Stimulated activated CD8-positive, alpha-beta memory T cell treated with anti-CD3 and anti-CD28 coated beads, Interleukin-12 subunit alpha, Interleukin-12 subunit beta, amount 100 ng/mL, for 24 hours (primary cell): ENCODE measurements at regions not wholly inside any gene's neighbourhood (a gene's known extent, or its start where the extent isn't known, plus 50 kb on each side); places are given as distances from the start of the nearest gene placed in this dataset.

Experiments
- DNase-seq: peaks from one replicate; pipeline ENCODE4 v3.0.0-alpha.2; 2020; ENCODE audit errors: extremely low read depth

GRCh38 chr1:39134768-39135333, 69.6 kb upstream of the MACF1 start:
- DNase-seq: no peak

GRCh38 chr1:39136638-39137037, 67.9 kb upstream of the MACF1 start:
- no peak for DNase-seq

GRCh38 chr1:39139723-39140360, 64.7 kb upstream of the MACF1 start:
- no peak for DNase-seq

DNA sequence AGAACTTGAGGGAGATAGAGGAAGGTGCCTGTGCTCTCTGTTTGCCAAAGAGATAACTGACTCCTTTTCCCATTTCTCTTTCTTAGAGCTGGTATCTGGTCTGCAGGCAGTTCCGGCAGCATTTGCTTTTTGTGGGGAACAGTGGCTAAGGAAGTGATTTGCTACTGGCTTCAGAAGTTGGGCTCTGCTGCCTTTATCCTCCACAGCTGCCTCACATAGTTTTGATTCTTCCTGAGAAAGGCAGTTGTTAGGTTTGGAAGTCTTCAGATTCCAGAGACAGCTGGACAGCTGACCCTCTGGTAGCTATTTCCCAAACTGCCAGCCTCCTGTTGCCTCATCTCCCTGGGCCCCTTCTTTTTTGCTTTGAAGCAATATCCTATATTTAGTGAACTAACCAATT, 62.6 kb upstream of the MACF1 start:
- no peak for DNase-seq

- DNase-seq: no peak
These were observed 62.0 kb upstream of the MACF1 start for GRCh38 chr1:39142401-39143060.

DNA sequence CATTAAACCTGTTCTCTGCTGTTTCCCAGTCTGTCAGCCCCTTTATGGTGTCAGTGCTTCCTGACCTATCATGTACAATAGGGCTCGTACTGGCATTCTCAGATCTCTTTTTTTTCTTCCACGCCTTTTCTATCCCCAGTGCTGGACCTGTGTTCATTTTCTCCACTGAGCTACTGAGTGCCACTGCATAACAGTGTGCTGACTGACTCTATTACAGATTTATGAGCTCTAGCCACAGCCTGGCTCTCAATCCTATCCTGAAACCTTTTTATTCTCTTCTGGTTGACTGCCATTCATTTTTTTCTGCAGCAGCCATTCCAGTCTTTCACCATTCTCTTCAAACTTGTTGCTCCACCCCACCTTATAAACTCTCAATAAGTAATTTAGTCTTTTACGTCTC, 59.6 kb upstream of the MACF1 start:
- no peak for DNase-seq

DNA sequence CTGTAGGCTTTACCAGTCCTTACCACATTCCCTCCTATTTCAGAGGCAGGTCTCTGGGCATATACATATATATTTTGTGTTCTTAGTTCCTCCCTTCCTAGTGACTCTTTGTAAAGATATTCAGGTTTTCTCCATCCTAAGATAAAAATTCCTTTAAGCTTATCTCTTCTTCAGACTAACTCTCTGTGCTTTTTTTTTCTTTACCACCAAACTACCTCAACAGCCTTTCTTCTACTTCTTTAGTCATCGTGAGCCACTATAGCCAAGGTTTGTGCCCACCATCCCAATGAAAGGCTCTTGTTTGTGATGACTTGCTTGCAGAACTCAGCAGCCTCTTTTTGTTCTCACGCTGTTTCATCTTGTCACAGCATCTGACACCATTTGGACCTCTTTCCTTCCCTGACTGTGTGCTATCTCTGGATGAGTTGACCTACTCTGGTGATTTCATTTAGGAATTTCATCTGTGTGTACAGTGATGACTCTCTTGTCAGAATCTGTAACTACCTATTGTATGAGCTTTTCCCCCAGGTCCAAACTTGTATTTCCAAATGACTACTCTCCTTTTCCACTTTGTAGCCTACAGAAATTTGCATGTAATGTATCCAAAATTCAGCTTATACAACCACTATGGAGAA, 59.0 kb upstream of the MACF1 start:
- no peak for DNase-seq

- DNase-seq: no peak
These were observed 57.8 kb upstream of the MACF1 start for GRCh38 chr1:39146681-39147080.

DNA sequence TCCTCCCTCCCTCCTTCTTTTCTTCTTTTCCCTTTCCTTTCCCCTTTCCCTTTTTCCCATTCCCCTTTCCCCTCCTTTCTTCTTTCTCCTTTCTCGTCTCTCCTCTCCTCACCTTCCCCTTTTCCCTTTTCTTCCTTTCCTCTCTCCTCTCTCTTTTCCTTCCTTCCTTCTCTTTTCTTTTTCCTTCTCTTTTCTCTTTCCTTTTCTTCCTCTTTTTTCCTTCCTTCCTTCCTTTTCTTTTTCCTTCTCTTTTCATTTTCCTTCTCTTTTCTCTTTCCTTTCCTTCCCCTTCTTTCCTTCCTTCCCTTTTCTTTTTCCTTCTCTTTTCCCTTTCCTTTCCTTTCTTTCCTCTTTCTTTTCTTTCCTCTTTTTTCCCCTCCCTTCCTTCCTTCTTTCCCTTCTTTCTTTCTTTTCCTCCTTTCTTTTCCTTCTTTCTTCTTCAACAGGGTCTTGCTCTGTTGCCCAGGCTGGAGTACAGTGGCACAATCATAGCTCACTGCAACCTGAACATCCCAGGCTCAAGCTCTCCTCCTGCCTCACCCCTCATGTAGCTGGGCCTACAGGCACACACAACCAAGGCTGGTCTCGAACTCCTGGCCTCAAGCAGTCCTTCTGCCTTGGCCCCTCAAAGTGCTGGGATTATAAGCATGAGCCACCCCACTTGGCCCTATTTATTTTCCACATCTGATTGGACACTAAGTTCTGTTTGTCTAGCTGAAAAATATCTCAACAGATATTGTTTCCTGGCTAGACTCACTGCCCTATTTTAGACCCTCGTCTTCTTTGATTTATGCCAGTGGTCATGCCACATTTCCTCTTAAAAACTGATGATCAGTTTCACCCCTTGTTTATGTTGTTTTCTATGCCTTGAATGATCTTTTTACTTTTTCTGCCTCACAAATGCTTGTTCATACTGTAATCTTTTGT, 57.1 kb upstream of the MACF1 start:
- no peak for DNase-seq

GRCh38 chr1:39148942-39149341, 55.6 kb upstream of the MACF1 start:
- DNase-seq: no peak

DNA sequence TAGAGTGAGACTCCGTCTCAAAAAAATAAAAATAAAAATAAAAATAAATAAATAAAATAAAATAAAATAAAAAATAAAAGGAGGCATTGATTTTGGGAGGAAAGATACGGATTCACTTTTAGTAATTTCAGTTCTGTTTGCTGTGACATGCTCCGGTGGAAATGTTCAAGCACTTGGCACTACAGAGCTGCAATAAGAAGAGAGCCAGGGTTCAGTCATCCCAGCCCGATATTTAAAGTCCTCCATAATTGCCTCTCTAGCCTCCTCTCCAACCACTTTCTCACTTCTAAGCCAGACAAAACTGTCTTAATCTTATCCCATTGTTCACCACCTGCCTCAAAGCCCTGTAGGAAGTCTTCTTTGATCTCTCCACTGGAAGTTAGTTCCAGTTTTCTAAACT, 55.0 kb upstream of the MACF1 start:
- no peak for DNase-seq

DNA sequence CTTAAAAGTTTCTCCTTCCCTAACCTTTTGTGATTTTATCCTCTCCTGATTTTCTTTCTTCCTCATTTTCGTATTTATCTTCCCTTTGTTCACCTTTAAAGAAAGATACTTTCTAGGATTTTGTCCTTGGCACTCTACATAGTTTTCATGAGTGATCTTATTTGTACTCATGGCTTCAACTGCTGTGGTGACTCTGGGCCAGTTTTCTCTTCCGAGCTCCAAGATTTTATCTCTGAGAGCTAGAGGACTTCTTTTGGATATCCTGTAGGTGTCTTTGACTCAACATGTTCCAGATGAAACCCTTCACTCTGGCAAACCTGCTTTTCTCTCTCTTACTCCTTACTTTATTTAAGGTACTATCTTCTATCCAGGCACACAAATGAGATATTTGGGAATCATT, 53.7 kb upstream of the MACF1 start:
- no peak for DNase-seq

- DNase-seq: no peak
These were observed 53.2 kb upstream of the MACF1 start for GRCh38 chr1:39151267-39151666.

GRCh38 chr1:39152923-39153322, 51.6 kb upstream of the MACF1 start:
- no peak for DNase-seq

DNA sequence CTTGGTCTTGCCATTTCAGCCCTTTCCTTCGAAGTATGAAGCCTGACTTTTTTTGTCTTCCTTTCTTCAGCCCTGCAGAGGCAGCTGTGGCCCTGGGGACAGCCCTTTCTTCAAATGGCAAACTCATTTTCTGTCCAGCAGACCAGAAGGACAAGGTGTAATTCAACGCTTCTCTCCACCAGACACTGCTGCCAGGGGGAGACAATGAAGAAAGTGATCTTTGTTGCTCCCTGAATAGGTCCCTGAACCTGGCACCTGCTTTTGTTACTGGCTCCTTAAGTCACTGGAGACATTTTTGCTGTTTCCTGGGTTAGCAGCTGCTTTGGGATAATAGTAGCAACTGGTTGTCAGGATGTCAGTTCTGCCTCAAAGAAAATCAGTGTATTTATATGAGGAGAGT, 50.8 kb upstream of the MACF1 start:
- DNase-seq: no peak

DNA sequence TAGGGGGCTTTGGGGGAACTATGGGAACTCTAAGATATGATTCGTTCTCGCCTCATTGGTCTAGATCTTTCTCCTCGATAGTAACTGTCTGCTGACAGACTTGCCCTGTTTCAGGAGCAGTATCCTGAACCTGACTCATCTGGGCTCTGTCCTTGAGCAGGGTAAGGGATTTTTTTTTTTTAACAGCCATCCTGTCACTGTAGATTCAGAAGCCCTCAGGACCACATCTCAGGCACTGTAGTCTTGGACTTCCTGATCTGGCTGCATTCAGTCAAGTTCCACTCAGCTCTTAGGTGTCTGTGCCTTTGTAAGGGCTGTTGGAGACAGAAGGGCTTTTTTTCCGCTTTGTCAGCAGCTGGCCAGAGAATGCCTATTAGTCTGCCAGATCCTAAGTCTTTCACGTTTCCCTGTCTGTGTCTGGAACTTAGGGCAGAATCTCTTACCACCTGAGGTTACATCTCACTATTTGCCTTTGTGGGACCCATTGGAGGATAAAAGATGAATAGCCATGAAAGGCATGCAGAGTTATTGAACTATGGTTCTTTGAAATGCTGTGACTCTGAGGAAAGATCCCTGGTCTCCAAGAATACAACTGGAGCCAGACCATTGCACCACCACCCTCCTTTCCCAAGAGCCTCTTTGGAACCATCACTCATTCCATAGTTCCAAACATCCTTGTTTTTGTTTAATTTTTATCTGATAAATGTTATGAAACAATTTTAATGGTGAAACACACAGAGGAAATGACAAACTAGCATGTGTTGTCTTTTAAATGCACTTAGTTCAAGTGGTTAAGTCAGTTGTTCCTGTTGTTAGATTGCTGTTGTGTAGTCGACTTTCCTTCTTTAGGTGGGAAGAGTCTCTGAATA, 49.7 kb upstream of the MACF1 start:
- no peak for DNase-seq
